ENCODE measurements at regions not wholly inside any gene's neighbourhood (a gene's known extent, or its start where the extent isn't known, plus 50 kb on each side); places are given as distances from the start of the nearest gene placed in this dataset.

DNA sequence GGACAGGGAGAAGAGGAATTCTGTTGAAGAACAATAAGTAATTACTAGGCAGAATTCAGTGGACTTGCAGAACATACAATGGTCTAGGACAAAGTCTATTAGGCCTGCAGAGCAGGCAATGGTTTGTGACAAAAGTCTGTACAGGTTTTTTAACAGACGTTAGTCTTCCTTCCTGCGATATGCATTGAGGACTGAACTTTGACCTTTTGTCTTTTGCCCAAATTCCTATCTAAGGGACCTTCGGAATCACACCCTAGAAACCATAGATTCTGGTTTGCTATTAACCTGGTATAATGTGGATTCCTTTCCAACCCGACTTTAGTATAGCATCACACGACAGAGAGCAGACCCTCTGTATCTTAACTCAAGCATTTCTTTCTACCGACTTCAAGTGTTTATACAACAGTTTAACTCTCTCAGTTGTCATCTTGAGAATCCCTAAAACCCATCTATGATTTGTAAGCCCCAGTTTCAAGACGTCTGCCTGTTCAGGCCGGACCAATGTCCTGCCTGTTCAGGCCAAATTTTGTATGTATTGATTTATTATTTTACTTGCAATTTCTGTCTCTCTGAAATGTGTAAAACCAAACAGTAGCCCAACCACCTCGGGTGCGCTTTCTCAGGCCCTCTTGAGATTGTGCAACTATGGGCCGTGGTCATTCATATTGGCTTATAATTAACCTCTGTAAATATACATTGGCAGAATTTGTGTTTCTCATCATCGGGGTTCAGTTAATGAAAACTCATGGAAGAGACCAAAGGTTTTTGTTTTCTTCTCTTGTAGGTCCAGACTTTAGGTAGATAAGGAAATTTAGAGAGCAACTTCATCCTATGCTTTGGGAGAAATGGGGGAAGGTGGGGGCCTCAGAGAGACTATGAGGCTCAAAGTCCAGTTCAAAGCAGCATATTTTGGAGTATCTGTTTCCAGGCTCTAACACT lies 76.9 kb upstream of the TNFSF18 start:
- TF ChIP-seq, protein P1, sequence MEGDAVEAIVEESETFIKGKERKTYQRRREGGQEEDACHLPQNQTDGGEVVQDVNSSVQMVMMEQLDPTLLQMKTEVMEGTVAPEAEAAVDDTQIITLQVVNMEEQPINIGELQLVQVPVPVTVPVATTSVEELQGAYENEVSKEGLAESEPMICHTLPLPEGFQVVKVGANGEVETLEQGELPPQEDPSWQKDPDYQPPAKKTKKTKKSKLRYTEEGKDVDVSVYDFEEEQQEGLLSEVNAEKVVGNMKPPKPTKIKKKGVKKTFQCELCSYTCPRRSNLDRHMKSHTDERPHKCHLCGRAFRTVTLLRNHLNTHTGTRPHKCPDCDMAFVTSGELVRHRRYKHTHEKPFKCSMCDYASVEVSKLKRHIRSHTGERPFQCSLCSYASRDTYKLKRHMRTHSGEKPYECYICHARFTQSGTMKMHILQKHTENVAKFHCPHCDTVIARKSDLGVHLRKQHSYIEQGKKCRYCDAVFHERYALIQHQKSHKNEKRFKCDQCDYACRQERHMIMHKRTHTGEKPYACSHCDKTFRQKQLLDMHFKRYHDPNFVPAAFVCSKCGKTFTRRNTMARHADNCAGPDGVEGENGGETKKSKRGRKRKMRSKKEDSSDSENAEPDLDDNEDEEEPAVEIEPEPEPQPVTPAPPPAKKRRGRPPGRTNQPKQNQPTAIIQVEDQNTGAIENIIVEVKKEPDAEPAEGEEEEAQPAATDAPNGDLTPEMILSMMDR (IDR thresholded peaks at IDR 0.05): no peak
- TF ChIP-seq POLR2AphosphoS5 (IDR thresholded peaks at IDR 0.05): no peak
- TF ChIP-seq POLR2A (IDR thresholded peaks at IDR 0.05): no peak
